ENCODE measurements at regions not wholly inside any gene's neighbourhood (a gene's known extent, or its start where the extent isn't known, plus 50 kb on each side); places are given as distances from the start of the nearest gene placed in this dataset.

GRCh38 chrX:6645216-6645615 is 110.3 kb upstream of the VCX3A start:
- H3K4me3 ChIP-seq, result no peak overlapping the region
- DNase-seq, result no peak
- intact Hi-C loops (cut with micrococcal nuclease), result no loop called here
- H3K9me3 ChIP-seq (replicated peaks), result no peaks in the 10 kb centered on the region
- no peaks in the 10 kb centered on the region for H3K4me1 ChIP-seq
- TF ChIP-seq, protein P1, sequence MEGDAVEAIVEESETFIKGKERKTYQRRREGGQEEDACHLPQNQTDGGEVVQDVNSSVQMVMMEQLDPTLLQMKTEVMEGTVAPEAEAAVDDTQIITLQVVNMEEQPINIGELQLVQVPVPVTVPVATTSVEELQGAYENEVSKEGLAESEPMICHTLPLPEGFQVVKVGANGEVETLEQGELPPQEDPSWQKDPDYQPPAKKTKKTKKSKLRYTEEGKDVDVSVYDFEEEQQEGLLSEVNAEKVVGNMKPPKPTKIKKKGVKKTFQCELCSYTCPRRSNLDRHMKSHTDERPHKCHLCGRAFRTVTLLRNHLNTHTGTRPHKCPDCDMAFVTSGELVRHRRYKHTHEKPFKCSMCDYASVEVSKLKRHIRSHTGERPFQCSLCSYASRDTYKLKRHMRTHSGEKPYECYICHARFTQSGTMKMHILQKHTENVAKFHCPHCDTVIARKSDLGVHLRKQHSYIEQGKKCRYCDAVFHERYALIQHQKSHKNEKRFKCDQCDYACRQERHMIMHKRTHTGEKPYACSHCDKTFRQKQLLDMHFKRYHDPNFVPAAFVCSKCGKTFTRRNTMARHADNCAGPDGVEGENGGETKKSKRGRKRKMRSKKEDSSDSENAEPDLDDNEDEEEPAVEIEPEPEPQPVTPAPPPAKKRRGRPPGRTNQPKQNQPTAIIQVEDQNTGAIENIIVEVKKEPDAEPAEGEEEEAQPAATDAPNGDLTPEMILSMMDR (IDR thresholded peaks at IDR 0.05; ENCODE audit: borderline replicate concordance), result no peak
- H3K27ac ChIP-seq (replicated peaks), result no peak overlapping the region
- H3K27me3 ChIP-seq (ENCODE audit: low read depth), result no peaks in the 10 kb centered on the region
- H3K36me3 ChIP-seq, result no peaks in the 10 kb centered on the region

GRCh38 chrX:6644411-6644810 is 109.5 kb upstream of the VCX3A start:
- intact Hi-C loops (cut with micrococcal nuclease), result no loop called here
- H3K27me3 ChIP-seq (ENCODE audit: low read depth), result no peaks in the 10 kb centered on the region
- no peak for DNase-seq
- no peaks in the 10 kb centered on the region for H3K36me3 ChIP-seq
- H3K4me1 ChIP-seq, result no peaks in the 10 kb centered on the region
- no peak overlapping the region for H3K4me3 ChIP-seq
- H3K9me3 ChIP-seq (replicated peaks), result no peaks in the 10 kb centered on the region
- TF ChIP-seq, protein P1 (IDR thresholded peaks at IDR 0.05; ENCODE audit: borderline replicate concordance), result no peak
- no peak overlapping the region for H3K27ac ChIP-seq (replicated peaks)

GRCh38 chrX:6640727-6641126 is 105.8 kb upstream of the VCX3A start:
- TF ChIP-seq, protein P1 (IDR thresholded peaks at IDR 0.05; ENCODE audit: borderline replicate concordance), result no peak
- no peak overlapping the region for H3K4me3 ChIP-seq
- DNase-seq, result no peak
- intact Hi-C loops (cut with micrococcal nuclease), result no loop called here
- no peaks in the 10 kb centered on the region for H3K4me1 ChIP-seq
- no peak overlapping the region for H3K27ac ChIP-seq (replicated peaks)
- H3K36me3 ChIP-seq, result no peaks in the 10 kb centered on the region
- H3K9me3 ChIP-seq (replicated peaks), result no peaks in the 10 kb centered on the region
- H3K27me3 ChIP-seq (ENCODE audit: low read depth), result no peaks in the 10 kb centered on the region

DNA sequence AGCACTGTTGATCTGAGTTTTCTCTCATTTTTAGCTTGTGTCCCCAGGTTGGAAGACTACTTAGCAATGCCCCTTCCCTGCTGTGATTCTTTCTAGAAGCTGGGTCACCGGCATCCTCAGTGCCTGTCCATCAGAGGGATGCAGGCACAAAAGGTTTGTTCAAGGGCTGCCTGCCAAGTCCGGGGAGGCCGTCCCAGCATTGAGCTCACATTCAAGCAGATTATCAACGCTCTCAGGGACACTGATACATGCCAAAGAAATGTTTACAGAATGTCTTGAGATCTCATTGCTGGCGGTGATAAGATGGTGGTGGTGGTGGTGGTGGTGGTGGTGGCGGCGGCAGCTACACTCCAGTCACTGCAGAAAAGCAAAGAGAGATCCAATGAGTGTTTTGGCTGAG is 79.6 kb upstream of the VCX3A start:
- no peaks in the 10 kb centered on the region for H3K27me3 ChIP-seq (ENCODE audit: low read depth)
- H3K9me3 ChIP-seq (replicated peaks), result no peaks in the 10 kb centered on the region
- DNase-seq, result no peak
- H3K4me1 ChIP-seq, result no peaks in the 10 kb centered on the region
- intact Hi-C loops (cut with micrococcal nuclease), result no loop called here
- H3K36me3 ChIP-seq, result no peaks in the 10 kb centered on the region
- no peak overlapping the region for H3K27ac ChIP-seq (replicated peaks)
- TF ChIP-seq, protein P1 (IDR thresholded peaks at IDR 0.05; ENCODE audit: borderline replicate concordance), result no peak
- no peak overlapping the region for H3K4me3 ChIP-seq

GRCh38 chrX:6599230-6599860 is 64.4 kb upstream of the VCX3A start:
- intact Hi-C loops (cut with micrococcal nuclease), result no loop called here

More at GRCh38 chrX:6599230-6599860, 64.4 kb upstream of the VCX3A start:
- TF ChIP-seq, protein P1 (IDR thresholded peaks at IDR 0.05; ENCODE audit: borderline replicate concordance), result no peak
- Histone ChIP-seq H3K27me3 (ENCODE audit: low read depth) (no peaks in the 10 kb centered on the region), H3K9me3 (replicated peaks) (no peaks in the 10 kb centered on the region), H3K27ac (replicated peaks) (no peak overlapping the region), H3K4me3 (no peak overlapping the region), H3K36me3 (no peaks in the 10 kb centered on the region), H3K4me1 (no peaks in the 10 kb centered on the region)
- no peak for DNase-seq
